Activated CD4-positive, alpha-beta T cell treated with anti-CD3 and anti-CD28 coated beads, Interleukin-2, amount 10 ng/mL, durations not matched to agents 24 days and 14 days (primary cell): ENCODE measurements at regions not wholly inside any gene's neighbourhood (a gene's known extent, or its start where the extent isn't known, plus 50 kb on each side); places are given as distances from the start of the nearest gene placed in this dataset.

Source experiments
- DNase-seq: peaks from one replicate; pipeline ENCODE4 v3.0.0; 2022
- H3K27ac Mint-ChIP-seq: one replicate; pipeline ENCODE4 v1.8.0; 2022; ENCODE audit warnings: mild to moderate bottlenecking, mixed read lengths
- H3K27me3 Mint-ChIP-seq: one replicate; pipeline ENCODE4 v1.8.0; 2022; ENCODE audit warnings: mixed read lengths
- H3K36me3 Mint-ChIP-seq: one replicate; pipeline ENCODE4 v1.8.0; 2022; ENCODE audit warnings: low read depth, mild to moderate bottlenecking, mixed read lengths
- H3K4me1 Mint-ChIP-seq: one replicate; pipeline ENCODE4 v1.8.0; 2021; ENCODE audit warnings: mixed read lengths
- H3K4me3 Mint-ChIP-seq: one replicate; pipeline ENCODE4 v1.8.0; 2022; ENCODE audit warnings: mild to moderate bottlenecking, moderate library complexity, mixed read lengths
- H3K9me3 Mint-ChIP-seq: one replicate; pipeline ENCODE4 v1.8.0; 2021; ENCODE audit warnings: mixed read lengths
- intact Hi-C: fragments of 100-400 bp; cut with micrococcal nuclease; formaldehyde crosslinking; loops from one replicate; pipeline ENCODE4 v1.15.1; 2023

- no peak overlapping the region for H3K27ac Mint-ChIP-seq
- peaks cover 3% of the 10 kb centered on the region for H3K4me1 Mint-ChIP-seq
- no peaks in the 10 kb centered on the region for H3K9me3 Mint-ChIP-seq
- DNase-seq, result no peak
- no peaks in the 10 kb centered on the region for H3K36me3 Mint-ChIP-seq
- no peak overlapping the region for H3K4me3 Mint-ChIP-seq
- peaks cover 16% of the 10 kb centered on the region for H3K27me3 Mint-ChIP-seq
- intact Hi-C loops, result no loop called here
Measured at GRCh38 chr15:39493424-39494067, 87.3 kb upstream of the THBS1 start.

GRCh38 chr15:39494462-39494861, 86.4 kb upstream of the THBS1 start:
- Mint-ChIP-seq H3K4me1 (peaks cover 3% of the 10 kb centered on the region), H3K36me3 (no peaks in the 10 kb centered on the region), H3K4me3 (no peak overlapping the region), H3K27me3 (peaks cover 14% of the 10 kb centered on the region), H3K9me3 (no peaks in the 10 kb centered on the region), H3K27ac (no peak overlapping the region)
- intact Hi-C loops, result no loop called here
- no peak for DNase-seq

- no peaks in the 10 kb centered on the region for H3K36me3 Mint-ChIP-seq
- H3K9me3 Mint-ChIP-seq, result no peaks in the 10 kb centered on the region
- intact Hi-C loops, result no loop called here
- no peak for DNase-seq
- no peak overlapping the region for H3K27ac Mint-ChIP-seq
- H3K27me3 Mint-ChIP-seq, result peaks cover 14% of the 10 kb centered on the region
- no peak overlapping the region for H3K4me3 Mint-ChIP-seq
- H3K4me1 Mint-ChIP-seq, result peaks cover 3% of the 10 kb centered on the region
Measured at GRCh38 chr15:39495871-39496840, 84.7 kb upstream of the THBS1 start.

- Mint-ChIP-seq H3K9me3 (no peaks in the 10 kb centered on the region), H3K27ac (no peak overlapping the region), H3K27me3 (peaks cover 14% of the 10 kb centered on the region), H3K4me3 (no peak overlapping the region), H3K4me1 (peaks cover 3% of the 10 kb centered on the region), H3K36me3 (no peaks in the 10 kb centered on the region)
- intact Hi-C loops, result no loop called here
- DNase-seq, result no peak
Measured at GRCh38 chr15:39497016-39497758, 83.7 kb upstream of the THBS1 start.

GRCh38 chr15:39497759-39498565, 82.9 kb upstream of the THBS1 start:
- Mint-ChIP-seq H3K4me1 (peaks cover 3% of the 10 kb centered on the region), H3K9me3 (no peaks in the 10 kb centered on the region), H3K27me3 (peaks cover 13% of the 10 kb centered on the region), H3K27ac (no peak overlapping the region), H3K36me3 (no peaks in the 10 kb centered on the region), H3K4me3 (no peak overlapping the region)
- intact Hi-C loops, result no loop called here
- no peak for DNase-seq

- Mint-ChIP-seq H3K27ac (no peak overlapping the region), H3K36me3 (no peaks in the 10 kb centered on the region), H3K27me3 (peaks cover 13% of the 10 kb centered on the region), H3K9me3 (no peaks in the 10 kb centered on the region), H3K4me3 (no peak overlapping the region), H3K4me1 (peaks cover 3% of the 10 kb centered on the region)
- intact Hi-C loops, result no loop called here
- DNase-seq, result no peak
Measured at GRCh38 chr15:39498629-39499028, 82.2 kb upstream of the THBS1 start.

GRCh38 chr15:39499042-39499441, 81.8 kb upstream of the THBS1 start:
- H3K36me3 Mint-ChIP-seq, result no peaks in the 10 kb centered on the region
- DNase-seq, result no peak
- peaks cover 13% of the 10 kb centered on the region for H3K27me3 Mint-ChIP-seq
- peaks cover 3% of the 10 kb centered on the region for H3K4me1 Mint-ChIP-seq
- intact Hi-C loops, result no loop called here
- H3K4me3 Mint-ChIP-seq, result no peak overlapping the region
- no peak overlapping the region for H3K27ac Mint-ChIP-seq
- no peaks in the 10 kb centered on the region for H3K9me3 Mint-ChIP-seq

- no peaks in the 10 kb centered on the region for H3K36me3 Mint-ChIP-seq
- H3K27me3 Mint-ChIP-seq, result peaks cover 10% of the 10 kb centered on the region
- no peaks in the 10 kb centered on the region for H3K9me3 Mint-ChIP-seq
- peaks cover 3% of the 10 kb centered on the region for H3K4me1 Mint-ChIP-seq
- intact Hi-C loops, result no loop called here
- H3K27ac Mint-ChIP-seq, result no peak overlapping the region
- H3K4me3 Mint-ChIP-seq, result no peak overlapping the region
- DNase-seq, result no peak
Measured at GRCh38 chr15:39499681-39500080, 81.2 kb upstream of the THBS1 start.

- no peak overlapping the region for H3K27ac Mint-ChIP-seq
- H3K4me3 Mint-ChIP-seq, result no peak overlapping the region
- intact Hi-C loops, result no loop called here
- H3K27me3 Mint-ChIP-seq, result peaks cover 5% of the 10 kb centered on the region
- H3K36me3 Mint-ChIP-seq, result no peaks in the 10 kb centered on the region
- H3K4me1 Mint-ChIP-seq, result peaks cover 3% of the 10 kb centered on the region
- DNase-seq, result no peak
- no peaks in the 10 kb centered on the region for H3K9me3 Mint-ChIP-seq
Measured at GRCh38 chr15:39501366-39502081, 79.4 kb upstream of the THBS1 start.

GRCh38 chr15:39502082-39502447, 78.8 kb upstream of the THBS1 start:
- Mint-ChIP-seq H3K27me3 (peaks cover 5% of the 10 kb centered on the region), H3K9me3 (no peaks in the 10 kb centered on the region), H3K4me1 (peaks cover 3% of the 10 kb centered on the region), H3K36me3 (no peaks in the 10 kb centered on the region), H3K4me3 (no peak overlapping the region), H3K27ac (no peak overlapping the region)
- DNase-seq, result no peak
- intact Hi-C loops, result no loop called here

- no peak overlapping the region for H3K27ac Mint-ChIP-seq
- H3K4me1 Mint-ChIP-seq, result peaks cover 3% of the 10 kb centered on the region
- H3K27me3 Mint-ChIP-seq, result peaks cover 5% of the 10 kb centered on the region
- H3K9me3 Mint-ChIP-seq, result no peaks in the 10 kb centered on the region
- no peak for DNase-seq
- intact Hi-C loops, result no loop called here
- H3K36me3 Mint-ChIP-seq, result no peaks in the 10 kb centered on the region
- no peak overlapping the region for H3K4me3 Mint-ChIP-seq
Measured at GRCh38 chr15:39502611-39503195, 78.2 kb upstream of the THBS1 start.

- H3K4me1 Mint-ChIP-seq, result no peaks in the 10 kb centered on the region
Measured at GRCh38 chr15:39503526-39503925, 77.4 kb upstream of the THBS1 start.

GRCh38 chr15:39504808-39505207, 76.1 kb upstream of the THBS1 start:
- no peaks in the 10 kb centered on the region for H3K4me1 Mint-ChIP-seq
- intact Hi-C loops, result no loop called here
- peaks cover 9% of the 10 kb centered on the region for H3K27me3 Mint-ChIP-seq
- no peaks in the 10 kb centered on the region for H3K36me3 Mint-ChIP-seq
- DNase-seq, result no peak
- no peak overlapping the region for H3K4me3 Mint-ChIP-seq
- H3K9me3 Mint-ChIP-seq, result no peaks in the 10 kb centered on the region
- no peak overlapping the region for H3K27ac Mint-ChIP-seq

More at GRCh38 chr15:39503526-39503925, 77.4 kb upstream of the THBS1 start:
- no peak overlapping the region for H3K27ac Mint-ChIP-seq
- H3K27me3 Mint-ChIP-seq, result peaks cover 7% of the 10 kb centered on the region
- no peak for DNase-seq
- H3K4me3 Mint-ChIP-seq, result no peak overlapping the region
- no peaks in the 10 kb centered on the region for H3K9me3 Mint-ChIP-seq
- intact Hi-C loops, result no loop called here
- no peaks in the 10 kb centered on the region for H3K36me3 Mint-ChIP-seq
